Right lobe of liver (tissue), 6 donors: ENCODE measurements at regions not wholly inside any gene's neighbourhood (a gene's known extent, or its start where the extent isn't known, plus 50 kb on each side); places are given as distances from the start of the nearest gene placed in this dataset.

Experiments used
- ATAC-seq, 4 donors: fragments of 200-7000 bp; cut with Tn5 transposase; one replicate each; pipeline ENCODE4 v1.9.1; 2020; ENCODE audit warnings: mild to moderate bottlenecking in 4 of 4, moderate library complexity in 4 of 4
- DNase-seq, 3 donors: peaks; one replicate each; pipeline ENCODE4 v3.0.0-alpha.2; 2020
- H3K27ac ChIP-seq, 3 donors: fragments of 200-600 bp; one replicate each; pipeline ENCODE4 v1.8.0; 2022
- H3K27me3 ChIP-seq, 2 donors: fragments of 200-600 bp; one replicate each; pipeline ENCODE4 v1.8.0; 2022
- H3K36me3 ChIP-seq, 4 donors: fragments of 200-600 bp; sonication (generic) in 1 of 4; one replicate each; pipeline versions ENCODE4 v1.5.1 to v1.8.0; 2017 to 2022; ENCODE audit warnings: control low read depth in 1 of 4
- H3K4me1 ChIP-seq, 4 donors: fragments of 200-600 bp; sonication (generic) in 1 of 4; one replicate each; pipeline versions ENCODE4 v1.5.1 to v1.8.0; 2017 to 2022; ENCODE audit warnings: control low read depth in 1 of 4
- H3K4me3 ChIP-seq, 3 donors: fragments of 200-600 bp; one replicate each; pipeline ENCODE4 v1.8.0; 2022
- H3K9me3 ChIP-seq, 4 donors: fragments of 200-600 bp; sonication (generic) in 1 of 4; one replicate each; pipeline versions ENCODE4 v1.5.1 to v1.8.0; 2017 to 2022; ENCODE audit warnings: control low read depth in 1 of 4
- POLR2A ChIP-seq: fragments of 450-650 bp; IDR thresholded peaks from one replicate; pipeline ENCODE4 v1.6.1; 2017; ENCODE audit warnings: antibody characterized with exemption, mild to moderate bottlenecking
- whole genome bisulfite sequencing: methylation state at CpG from one replicate; pipeline ENCODE4 v1.1.6; 2018; ENCODE audit warnings: low coverage, low lambda C conversion rate; ENCODE audit not compliant: insufficient coverage; ENCODE audit errors: missing lambda C conversion rate; 5-methylcytosine and 5-hydroxymethylcytosine counted together
- intact Hi-C, 2 donors: fragments of 100-400 bp; cut with DNase I; formaldehyde crosslinking; loops; one replicate each; pipeline versions ENCODE4 v1.11.2 to v1.14.1; 2022
- TF ChIP-seq, protein P1 (sequence below), 4 donors: fragments of 200-600 bp in 3 of 4; fragments of 450-650 bp in 1 of 4; IDR thresholded peaks; one replicate each; pipeline versions ENCODE4 v1.5.1 to v1.8.0; 2016 to 2022; ENCODE audit warnings: antibody characterized with exemption in 4 of 4, mild to moderate bottlenecking in 2 of 4
- donor health status: DM: no; HTN: yes; CAD: no.
- donor health status: DM: no; HTN: no; CAD: no.
- donor health status: DM: no; HTN: no; CAD: no.
- donor health status: DM: no; HTN: yes; CAD: no.
- donor health status: DM: no; HTN: yes; CAD: no.

DNA sequence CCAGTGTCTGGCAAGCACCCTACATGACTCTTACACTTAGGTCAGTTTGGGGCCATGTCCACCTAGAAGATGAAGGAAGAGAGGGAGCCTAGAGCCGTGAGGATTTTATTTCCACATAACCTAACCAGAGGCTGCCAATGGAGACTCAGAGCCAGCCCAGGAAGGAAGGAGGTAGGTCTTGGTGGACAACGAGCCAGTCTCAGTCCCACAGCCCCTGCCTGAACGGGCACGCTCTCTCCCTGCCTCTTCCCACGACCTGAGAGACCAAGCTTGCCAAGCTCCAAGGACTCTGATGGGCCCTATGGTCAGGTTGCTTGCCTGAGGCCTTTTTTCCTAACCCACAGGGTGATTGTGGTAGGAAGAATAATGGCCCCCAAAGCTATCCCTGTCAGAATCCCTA lies 188.4 kb downstream of the TFCP2L1 start:
- no peak for ATAC-seq
- intact Hi-C loops = loop anchor here (10.0 kb wide), 2 partner anchors 228 to 238 kb away; no protein-coding TSS in a partner anchor
- WGBS = 61% methylated on average over 3 of the region's 5 CpGs

DNA sequence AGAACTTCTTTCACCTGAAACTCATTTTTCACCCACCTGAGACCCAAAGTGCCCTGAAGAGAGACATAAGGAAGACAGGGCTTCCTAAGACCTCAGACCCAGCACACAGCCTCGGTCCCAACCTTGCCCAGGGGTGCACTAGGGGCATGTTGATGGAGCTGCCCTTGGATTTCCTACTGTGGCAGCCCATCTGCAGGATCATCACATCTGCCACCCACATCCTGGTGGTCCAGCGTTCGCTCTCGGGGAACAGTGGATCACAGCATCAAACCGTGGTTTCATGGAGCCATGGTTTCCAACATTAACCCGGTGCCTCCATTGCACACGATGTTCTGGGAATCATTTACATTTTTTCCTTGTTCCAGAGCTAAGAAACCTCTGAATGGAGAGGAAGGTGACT lies 186.4 kb downstream of the TFCP2L1 start:
- 74% methylated on average over 7 of the region's 7 CpGs for WGBS
- H3K4me3 ChIP-seq = no peak overlapping the region
- H3K27me3 ChIP-seq = no peaks in the 10 kb centered on the region
- H3K27ac ChIP-seq = no peak overlapping the region
- no peaks in the 10 kb centered on the region for H3K36me3 ChIP-seq
- DNase-seq = no peak
- no peak for ATAC-seq
- TF ChIP-seq, protein P1, sequence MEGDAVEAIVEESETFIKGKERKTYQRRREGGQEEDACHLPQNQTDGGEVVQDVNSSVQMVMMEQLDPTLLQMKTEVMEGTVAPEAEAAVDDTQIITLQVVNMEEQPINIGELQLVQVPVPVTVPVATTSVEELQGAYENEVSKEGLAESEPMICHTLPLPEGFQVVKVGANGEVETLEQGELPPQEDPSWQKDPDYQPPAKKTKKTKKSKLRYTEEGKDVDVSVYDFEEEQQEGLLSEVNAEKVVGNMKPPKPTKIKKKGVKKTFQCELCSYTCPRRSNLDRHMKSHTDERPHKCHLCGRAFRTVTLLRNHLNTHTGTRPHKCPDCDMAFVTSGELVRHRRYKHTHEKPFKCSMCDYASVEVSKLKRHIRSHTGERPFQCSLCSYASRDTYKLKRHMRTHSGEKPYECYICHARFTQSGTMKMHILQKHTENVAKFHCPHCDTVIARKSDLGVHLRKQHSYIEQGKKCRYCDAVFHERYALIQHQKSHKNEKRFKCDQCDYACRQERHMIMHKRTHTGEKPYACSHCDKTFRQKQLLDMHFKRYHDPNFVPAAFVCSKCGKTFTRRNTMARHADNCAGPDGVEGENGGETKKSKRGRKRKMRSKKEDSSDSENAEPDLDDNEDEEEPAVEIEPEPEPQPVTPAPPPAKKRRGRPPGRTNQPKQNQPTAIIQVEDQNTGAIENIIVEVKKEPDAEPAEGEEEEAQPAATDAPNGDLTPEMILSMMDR (IDR thresholded peaks at IDR 0.05) = no peak
- TF ChIP-seq POLR2A = no peak
- intact Hi-C loops = loop anchor here (10.0 kb wide), 2 partner anchors 226 to 236 kb away; no protein-coding TSS in a partner anchor
- H3K9me3 ChIP-seq = no peaks in the 10 kb centered on the region
- H3K4me1 ChIP-seq = no peaks in the 10 kb centered on the region

More for the DNA sequence above, 188.4 kb downstream of the TFCP2L1 start:
- Histone ChIP-seq H3K9me3 (no peaks in the 10 kb centered on the region), H3K4me3 (no peak overlapping the region), H3K27me3 (no peaks in the 10 kb centered on the region), H3K27ac (no peak overlapping the region), H3K36me3 (no peaks in the 10 kb centered on the region), H3K4me1 (no peaks in the 10 kb centered on the region)
- no peak for DNase-seq
- TF ChIP-seq, protein P1 (IDR thresholded peaks at IDR 0.05) = no peak
- no peak for TF ChIP-seq POLR2A

DNA sequence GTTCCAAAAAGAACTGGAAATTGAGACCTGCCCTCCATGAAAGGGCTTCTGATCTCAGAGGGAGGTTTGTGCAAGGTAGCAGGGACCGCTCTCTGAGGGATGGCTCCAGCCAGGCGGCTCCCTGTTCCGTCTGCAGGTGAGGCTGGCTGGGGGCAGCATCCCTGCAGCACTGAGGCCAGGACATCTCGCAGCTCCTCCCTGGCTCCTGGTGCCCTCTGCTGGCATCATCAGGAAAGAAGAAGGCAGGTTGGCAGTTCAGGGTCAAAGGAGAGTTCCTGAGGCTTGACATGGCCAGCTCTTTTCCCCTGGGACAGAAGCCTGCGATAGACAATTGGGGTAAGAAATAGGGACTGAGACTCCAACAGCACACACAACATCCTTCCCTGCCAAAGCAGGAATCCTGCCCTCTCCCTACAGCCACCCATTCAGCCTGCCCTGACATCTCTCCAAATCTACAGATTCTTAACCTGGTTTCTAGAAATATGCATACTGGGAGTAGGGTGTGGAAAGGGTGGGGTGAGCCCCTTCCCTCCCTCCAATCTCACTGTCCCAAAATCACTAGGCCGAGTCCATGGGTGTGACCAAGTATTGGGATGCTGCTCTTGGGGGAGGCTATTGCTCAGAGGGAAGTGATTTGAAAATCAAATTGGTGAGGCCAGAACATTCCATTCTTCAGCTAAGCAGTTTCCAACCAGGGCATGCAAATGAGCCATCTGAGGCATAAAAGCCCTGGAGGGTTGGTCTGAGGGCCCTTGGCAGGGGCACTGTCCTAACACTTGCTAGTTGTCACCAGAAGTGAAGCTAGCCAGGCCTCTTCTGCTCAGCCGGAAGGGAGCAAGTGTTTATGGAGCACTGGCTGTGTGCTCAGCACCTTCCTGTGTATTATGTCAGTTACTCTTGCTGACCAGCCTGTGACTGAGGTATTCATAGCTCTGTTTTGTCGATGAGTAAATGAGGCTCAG lies 185.4 kb downstream of the TFCP2L1 start:
- Histone ChIP-seq H3K36me3 (no peaks in the 10 kb centered on the region), H3K4me3 (no peak overlapping the region), H3K27me3 (no peaks in the 10 kb centered on the region), H3K9me3 (no peaks in the 10 kb centered on the region), H3K4me1 (no peaks in the 10 kb centered on the region), H3K27ac (no peak overlapping the region)
- TF ChIP-seq POLR2A = no peak
- TF ChIP-seq, protein P1 (IDR thresholded peaks at IDR 0.05) = peak; percentile 28 to 54 (median 43)
- DNase-seq (no peak), ATAC-seq (peak; percentile 56 to 72 (median 64))
- intact Hi-C loops = loop anchor here (10.0 kb wide), 2 partner anchors 225 to 235 kb away; no protein-coding TSS in a partner anchor
- WGBS = 60% methylated on average over 1 of the region's 8 CpGs

DNA sequence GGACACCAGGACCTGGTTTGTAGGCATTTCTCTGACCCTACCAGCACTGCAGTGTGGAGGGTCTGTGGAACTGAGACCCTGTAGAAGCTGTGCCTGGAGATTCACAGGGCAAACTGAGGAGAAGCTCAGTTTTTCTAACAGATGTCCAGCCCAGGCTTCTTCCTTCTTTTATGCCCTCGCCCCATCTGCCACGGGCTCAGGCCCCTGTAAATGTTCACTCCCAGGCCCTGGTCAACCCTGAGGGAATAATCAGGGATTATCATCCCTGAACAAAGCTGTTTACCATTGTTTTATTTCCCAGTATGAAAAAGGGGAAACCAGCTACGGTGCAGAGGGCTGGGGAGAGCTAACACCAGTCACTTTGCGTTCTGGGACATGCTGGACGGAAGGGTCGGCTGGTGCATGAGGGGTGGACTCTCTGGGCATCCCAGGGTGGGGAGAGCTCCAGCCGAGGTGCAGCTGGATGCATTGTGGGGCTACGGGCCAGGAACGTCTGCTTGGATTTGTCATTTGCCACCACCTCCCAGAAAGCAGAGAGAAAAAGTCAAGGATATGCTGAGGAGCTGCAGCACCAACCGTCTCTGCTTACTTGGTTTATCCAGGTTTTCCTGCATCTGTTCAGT lies 183.8 kb downstream of the TFCP2L1 start:
- no peaks in the 10 kb centered on the region for H3K9me3 ChIP-seq
- H3K27me3 ChIP-seq = no peaks in the 10 kb centered on the region
- H3K4me1 ChIP-seq = no peaks in the 10 kb centered on the region
- TF ChIP-seq, protein P1 (IDR thresholded peaks at IDR 0.05) = no peak
- WGBS = 55% methylated on average over 9 of the region's 10 CpGs
- H3K36me3 ChIP-seq = no peaks in the 10 kb centered on the region
- H3K4me3 ChIP-seq = no peak overlapping the region
- DNase-seq = no peak
- intact Hi-C loops = no loop called here
- H3K27ac ChIP-seq = no peak overlapping the region
- no peak for ATAC-seq
